GM23248 (cell line): ENCODE measurements at regions not wholly inside any gene's neighbourhood (a gene's known extent, or its start where the extent isn't known, plus 50 kb on each side); places are given as distances from the start of the nearest gene placed in this dataset.

ENCODE experiments used
- EZH2 ChIP-seq: fragments of 200-600 bp; sonication (generic); IDR thresholded peaks from 2 replicates; pipeline ENCODE4 v1.6.1; 2018; ENCODE audit warnings: antibody characterized with exemption, mild to moderate bottlenecking; ENCODE audit not compliant: insufficient read depth, poor library complexity, severe bottlenecking
- EZH2phosphoT487 ChIP-seq: fragments of 200-600 bp; sonication (generic); IDR thresholded peaks from 2 replicates; pipeline ENCODE4 v1.6.1; 2018; ENCODE audit warnings: antibody characterized with exemption, moderate library complexity, mild to moderate bottlenecking, low read depth; ENCODE audit not compliant: insufficient read depth

- TF ChIP-seq EZH2phosphoT487 (no peak), EZH2 (no peak)
Observed at GRCh38 chr10:78889536-78890063, 179.2 kb upstream of the ZMIZ1 start.
